Transverse colon (tissue), 1 donor: ENCODE measurements at regions not wholly inside any gene's neighbourhood (a gene's known extent, or its start where the extent isn't known, plus 50 kb on each side); places are given as distances from the start of the nearest gene placed in this dataset.

Experiments
- EP300 ChIP-seq: sonication (generic); formaldehyde crosslinking; IDR thresholded peaks from one replicate; pipeline ENCODE4 v1.6.1; 2017; ENCODE audit warnings: antibody characterized with exemption, low read depth
- POLR2A ChIP-seq: fragments of 450-650 bp; IDR thresholded peaks from one replicate; pipeline ENCODE4 v1.6.1; 2016; ENCODE audit warnings: antibody characterized with exemption, mild to moderate bottlenecking, moderate library complexity

- no peak for TF ChIP-seq POLR2A
- no peak for TF ChIP-seq EP300
Measured at GRCh38 chr1:198977909-198978308, 339.1 kb downstream of the PTPRC start.
